ENCODE measurements at regions not wholly inside any gene's neighbourhood (a gene's known extent, or its start where the extent isn't known, plus 50 kb on each side); places are given as distances from the start of the nearest gene placed in this dataset.

DNA sequence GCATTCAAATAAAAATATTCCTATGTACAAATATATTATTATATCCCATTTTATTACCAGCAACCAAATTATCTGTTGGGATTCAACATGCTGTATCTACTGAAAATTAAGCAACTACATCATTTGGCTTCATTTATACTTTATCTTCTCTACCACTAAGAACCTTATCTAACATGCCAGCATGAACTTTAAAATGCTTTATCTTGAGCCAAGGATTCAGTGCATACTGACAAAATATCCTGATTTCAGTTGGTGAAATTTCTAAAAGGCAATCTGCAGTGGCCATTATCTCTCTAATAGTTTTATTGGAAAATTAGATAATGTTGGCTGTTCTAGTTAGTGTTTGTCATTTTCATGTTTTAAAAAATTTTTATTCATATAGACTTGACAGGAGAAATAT lies 1149.9 kb downstream of the KCNT2 start:
- TF ChIP-seq CTCF (IDR thresholded peaks at IDR 0.05) (no peak), POLR2A (IDR thresholded peaks at IDR 0.05) (no peak)
